ENCODE measurements at regions not wholly inside any gene's neighbourhood (a gene's known extent, or its start where the extent isn't known, plus 50 kb on each side); places are given as distances from the start of the nearest gene placed in this dataset.
"Not testable (repeated sequence)": the region's sequence is repeated elsewhere in the genome, so short reads cannot be mapped to it uniquely, and the experiment has no call there.

DNA sequence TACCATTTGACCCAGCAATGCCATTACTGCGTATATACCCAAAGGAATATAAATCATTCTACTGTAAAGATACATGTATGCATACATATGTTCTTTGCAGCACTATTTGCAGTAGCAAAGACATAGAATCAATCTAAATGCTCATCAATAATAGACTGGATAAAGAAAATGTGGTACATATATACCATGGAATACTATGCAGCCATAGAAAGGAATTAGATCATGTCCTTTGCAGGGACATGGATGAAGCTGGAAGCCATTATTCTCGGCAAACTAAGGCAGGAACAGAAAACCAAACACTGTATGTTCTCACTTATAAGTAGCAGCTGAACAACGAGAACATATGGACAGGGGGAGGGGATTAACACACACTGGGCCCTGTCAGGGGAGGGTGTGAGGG lies 54.8 kb upstream of the ZNF30 start:
- not testable (repeated sequence) for DNase-seq

DNA sequence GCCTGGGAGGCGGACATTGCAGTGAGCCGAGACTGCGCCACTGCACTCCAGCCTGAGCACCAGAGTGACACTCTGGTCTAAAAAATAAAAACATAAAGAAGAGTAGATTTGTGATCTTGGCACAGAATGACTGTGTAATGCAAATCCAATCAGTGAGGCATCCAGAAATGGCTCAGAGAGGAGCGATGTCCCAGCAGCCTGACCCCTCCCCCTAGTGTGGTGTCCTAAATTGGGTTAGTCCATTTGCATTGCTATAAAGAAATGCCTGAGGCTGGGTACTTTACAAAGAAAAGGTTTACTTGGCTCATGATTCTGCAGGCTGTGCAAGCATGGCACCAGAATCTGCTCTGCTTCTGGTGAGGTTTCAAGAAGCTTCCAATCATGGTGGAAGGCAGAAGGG lies 59.1 kb upstream of the ZNF30 start:
- no peak for DNase-seq

DNA sequence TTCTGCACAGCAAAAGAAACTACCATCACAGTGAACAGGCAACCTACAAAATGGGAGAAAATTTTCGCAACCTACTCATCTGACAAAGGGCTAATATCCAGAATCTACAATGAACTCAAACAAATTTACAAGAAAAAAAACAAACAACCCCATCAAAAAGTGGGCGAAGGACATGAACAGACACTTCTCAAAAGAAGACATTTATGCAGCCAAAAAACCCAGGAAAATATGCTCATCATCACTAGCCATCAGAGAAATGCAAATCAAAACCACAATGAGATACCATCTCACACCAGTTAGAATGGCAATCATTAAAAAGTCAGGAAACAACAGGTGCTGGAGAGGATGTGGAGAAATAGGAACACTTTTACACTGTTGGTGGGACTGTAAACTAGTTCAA lies 61.5 kb upstream of the ZNF30 start:
- not testable (repeated sequence) for DNase-seq

DNA sequence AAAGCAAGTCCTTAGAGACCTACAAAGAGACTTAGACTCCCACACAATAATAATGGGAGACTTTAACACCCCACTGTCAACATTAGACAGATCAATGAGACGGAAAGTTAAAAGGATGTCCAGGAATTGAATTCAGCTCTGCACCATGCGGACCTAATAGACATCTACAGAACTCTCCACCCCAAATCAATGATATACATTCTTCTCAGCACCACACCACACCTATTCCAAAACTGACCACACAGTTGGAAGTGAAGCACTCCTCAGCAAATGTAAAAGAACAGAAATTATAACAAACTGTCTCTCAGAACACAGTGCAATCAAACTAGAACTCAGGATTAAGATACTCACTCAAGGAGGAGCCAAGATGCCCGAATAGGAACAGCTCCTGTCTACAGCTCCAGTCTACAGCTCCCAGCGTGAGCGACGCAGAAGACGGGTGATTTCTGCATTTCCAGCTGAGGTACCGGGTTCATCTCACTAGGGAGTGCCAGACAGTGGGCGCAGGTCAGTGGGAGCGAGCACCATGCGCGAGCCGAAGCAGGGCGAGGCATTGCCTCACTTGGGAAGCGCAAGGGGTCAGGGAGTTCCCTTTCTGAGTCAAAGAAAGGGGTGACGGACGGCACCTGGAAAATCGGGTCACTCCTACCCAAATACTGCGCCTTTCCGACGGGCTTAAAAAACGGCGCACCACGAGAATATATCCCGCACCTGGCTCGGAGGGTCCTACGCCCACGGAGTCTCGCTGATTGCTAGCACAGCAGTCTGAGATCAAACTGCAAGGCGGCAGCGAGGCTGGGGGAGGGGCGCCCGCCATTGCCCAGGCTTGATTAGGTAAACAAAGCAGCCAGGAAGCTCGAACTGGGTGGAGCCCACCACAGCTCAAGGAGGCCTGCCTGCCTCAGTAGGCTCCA lies 66.6 kb upstream of the ZNF30 start:
- DNase-seq, result not testable (repeated sequence)

DNA sequence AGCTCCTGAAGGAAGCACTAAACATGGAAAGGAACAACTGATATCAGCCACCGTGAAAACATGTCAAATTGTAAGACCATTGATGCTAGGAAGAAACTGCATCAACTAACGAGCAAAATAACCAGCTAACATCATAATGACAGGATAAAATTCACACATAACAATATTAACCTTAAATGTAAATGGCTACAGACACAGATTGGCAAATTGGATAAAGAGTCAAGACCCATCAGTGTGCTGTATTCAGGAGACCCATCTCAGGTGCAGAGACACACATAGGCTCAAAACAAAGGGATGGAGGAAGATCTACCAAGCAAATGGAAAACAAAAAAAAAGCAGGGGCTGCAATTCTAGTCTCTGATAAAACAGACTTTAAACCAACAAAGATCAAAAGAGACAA lies 67.4 kb upstream of the ZNF30 start:
- DNase-seq, result not testable (repeated sequence)

DNA sequence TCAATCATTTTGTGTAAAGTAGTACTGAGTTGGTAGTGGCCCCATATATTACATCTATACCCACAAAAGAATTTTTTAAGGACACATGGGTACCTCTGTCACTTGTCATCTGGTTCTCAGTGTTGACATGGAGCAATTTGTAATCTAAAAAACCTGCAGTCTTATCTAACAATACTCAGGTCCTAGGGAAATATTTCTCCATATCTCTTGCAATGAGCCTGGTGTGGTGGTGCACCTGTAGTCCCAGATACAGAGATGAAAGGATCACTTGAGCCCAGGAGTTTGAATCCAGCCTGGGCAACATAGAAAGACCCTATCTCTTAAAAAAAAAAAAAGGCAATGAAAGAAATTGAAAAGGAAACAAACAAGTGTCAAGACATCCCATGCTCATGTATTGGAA lies 70.7 kb upstream of the ZNF30 start:
- no peak for DNase-seq

DNA sequence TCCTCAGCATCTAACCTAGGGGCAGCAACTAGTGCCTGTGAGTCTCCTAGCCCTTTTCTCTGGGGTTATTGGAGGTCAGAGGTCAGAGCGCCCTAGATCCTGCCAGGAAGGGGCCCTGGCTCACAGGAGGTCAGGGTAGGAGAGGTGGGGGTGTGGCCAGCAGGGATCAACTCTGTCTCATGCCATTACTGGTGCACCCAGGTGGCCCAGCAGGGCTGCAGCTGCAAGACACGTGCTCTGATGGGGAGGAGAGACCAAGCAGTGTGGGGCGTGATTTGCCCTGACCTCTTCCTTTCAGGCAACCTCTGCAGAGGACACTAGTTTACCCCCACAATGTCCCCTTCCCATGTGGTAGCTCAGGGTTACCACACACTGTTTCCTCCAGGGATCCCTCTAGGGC lies 73.3 kb upstream of the ZNF30 start:
- DNase-seq, result no peak

DNA sequence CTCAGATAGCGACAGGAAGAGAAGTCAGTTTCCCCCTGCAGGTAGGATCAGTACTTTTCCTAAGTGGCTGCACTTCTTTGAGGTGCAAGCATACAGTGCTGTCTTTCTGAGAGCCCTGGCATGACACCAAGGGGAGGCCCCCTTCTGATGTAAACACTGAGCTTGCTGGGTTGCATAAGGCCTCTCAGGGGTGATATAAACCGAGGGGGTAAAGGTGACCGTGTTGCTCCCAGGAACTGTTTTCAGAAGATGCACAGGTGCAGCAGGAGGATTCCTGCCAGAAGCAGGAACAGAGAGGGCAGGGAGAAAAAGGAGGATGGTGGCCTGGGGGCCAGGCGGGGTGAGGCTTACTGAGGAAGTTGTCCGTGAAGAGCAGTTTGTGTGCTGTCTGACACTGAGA lies 74.0 kb upstream of the ZNF30 start:
- DNase-seq, result no peak

DNA sequence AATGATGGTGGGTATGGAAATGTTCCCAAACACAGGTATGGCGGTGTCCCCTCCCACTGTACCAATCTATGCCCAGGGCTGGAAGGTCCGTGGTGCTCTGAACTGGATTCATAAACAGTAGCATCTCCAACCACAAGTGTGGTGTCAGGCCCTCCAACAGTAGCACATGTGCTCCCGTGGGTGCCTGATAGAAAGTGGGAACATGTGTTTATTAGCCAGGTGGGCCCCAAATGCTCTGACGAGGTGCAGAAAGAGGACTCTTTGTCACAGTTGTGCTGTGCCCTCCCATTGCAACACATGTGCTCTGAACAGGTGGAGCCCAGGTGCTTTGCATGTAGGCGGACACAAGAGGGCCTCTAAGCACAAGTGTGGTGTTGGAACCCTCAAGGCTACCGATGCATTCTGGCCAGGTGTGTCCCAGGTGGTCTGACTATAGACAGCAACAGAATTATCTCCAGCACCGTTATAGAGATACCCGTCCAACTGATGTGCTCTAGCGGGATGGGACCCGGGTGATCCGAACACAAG lies 75.4 kb upstream of the ZNF30 start:
- DNase-seq, result no peak

DNA sequence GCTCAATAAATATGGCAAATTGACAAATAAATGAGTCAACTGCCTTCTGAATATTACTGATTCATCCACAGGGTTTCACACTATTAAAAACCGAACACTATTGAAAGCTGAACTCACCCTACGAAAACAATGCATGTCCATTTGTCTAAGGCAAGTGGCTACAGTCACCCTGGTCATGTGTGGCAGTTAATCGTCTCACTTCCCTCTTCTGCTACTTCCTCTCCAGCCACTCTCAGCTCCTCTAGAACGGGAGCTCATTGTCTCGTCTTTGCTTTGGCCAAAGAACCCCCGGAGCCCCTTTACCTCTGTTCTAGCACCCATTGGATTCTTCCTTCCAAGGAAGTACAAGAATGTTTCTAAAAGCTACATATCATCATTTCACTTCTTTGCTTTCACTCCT lies 74.4 kb upstream of the ZNF599 start:
- DNase-seq, result no peak

DNA sequence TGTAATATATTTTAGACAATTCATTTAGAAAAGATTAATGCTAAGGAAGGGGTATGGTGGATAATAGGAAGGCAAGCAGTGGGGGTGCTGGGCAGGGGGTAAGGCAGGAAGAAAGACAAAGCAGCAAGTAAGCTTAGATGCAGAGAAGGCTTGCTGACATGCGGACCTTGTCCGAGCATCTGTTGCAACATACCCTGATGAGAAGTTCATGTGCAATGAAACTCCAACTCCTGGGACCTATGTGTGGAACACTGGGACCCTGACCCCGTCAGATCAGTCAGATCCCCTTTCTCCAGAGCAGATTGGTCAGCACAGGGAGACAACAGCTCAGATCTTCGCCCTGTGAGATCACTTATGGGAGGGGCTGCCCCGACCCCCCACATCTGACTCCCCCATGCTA lies 71.3 kb upstream of the ZNF599 start:
- no peak for DNase-seq

DNA sequence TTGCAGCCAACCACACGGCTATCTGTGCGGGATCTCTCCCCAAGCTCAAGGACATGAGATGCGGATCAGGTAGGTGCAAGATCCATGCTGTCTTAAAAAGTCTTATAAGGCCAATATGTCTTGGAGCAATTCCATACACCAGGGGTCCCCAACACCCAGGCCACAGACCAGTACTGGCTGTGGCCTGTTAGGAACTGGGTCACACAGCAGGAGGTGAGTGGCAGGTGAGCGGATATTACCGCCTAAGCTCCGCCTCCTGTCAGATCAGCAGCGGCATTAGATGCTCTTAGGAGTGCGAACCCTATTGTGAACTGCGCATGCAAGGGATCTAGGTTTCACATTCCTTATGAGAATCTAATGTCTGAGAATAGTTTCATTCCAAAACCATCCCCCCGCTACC lies 68.8 kb upstream of the ZNF599 start:
- DNase-seq, result no peak

DNA sequence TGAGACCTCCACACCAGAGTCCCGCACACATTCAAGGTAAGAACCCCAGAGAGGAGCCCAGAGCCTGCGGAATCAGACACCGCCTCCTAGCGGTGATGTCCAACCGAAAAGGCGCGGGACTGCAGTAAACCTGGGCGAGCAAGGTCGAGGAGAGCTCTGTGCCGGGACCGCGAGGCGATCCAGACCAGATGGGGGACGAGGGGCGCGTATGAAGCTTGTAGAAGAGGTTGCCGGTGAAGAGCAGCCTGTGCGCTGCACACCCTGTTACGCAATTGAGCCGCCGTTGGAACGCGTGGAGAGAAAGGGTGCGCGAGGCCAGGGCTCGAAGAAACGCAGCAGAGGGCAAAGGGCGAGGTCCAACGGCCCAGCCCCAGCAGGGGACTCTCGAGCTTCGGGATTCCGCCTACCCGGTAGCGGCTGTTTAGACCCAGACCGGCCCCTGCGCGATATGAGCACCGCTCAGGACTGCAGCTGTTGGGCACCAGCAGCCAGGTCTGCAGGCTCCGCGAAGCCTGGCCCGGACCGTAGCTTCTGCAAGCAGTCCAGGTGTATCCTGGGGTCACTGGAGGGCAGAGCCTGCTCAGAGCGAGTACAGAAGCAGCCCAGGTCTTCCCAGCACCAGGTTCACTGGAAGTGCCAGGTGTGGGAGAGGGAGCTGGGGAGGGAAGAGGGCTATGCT lies 65.9 kb upstream of the ZNF599 start:
- no peak for DNase-seq

DNA sequence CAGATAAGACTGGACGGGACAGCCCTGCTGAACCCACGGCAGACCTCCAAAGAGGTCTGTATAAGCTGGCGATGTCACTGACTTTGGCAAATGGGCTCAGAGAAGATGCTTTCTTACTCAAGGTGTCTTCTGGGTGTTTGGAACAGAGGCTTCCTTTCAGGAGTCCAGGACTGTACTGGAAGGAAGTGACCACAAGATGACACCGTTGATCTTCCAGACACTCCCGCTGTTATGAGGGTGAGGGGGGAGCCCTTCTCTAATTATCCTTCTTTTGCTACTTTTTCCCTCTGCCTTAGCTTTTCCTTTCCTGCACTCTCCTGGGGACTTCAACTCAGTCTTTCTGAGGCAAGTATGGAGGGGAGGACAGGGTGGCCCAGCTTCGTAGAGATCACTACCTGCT lies 65.2 kb upstream of the ZNF599 start:
- peak; percentile 8 to 14 for DNase-seq

DNA sequence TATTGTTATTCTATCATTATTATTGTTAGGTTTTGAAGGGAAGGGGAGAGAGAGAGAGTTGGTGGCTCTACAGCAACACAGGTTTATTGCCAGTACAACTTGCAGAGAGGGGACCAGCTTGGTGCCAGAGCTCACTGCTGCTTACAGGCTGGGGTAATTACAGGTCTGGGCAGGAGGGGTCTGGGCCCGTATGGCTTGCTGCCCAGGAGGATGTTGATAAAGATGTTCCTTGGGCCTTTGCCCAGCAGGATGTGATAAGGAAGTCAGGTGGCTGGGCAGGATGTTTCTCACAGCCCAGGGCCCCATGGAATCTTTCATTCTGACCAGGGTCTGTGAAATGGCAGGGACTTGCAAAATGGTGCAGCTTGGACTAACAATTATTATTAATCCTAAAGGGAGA lies 64.2 kb upstream of the ZNF599 start:
- no peak for DNase-seq

DNA sequence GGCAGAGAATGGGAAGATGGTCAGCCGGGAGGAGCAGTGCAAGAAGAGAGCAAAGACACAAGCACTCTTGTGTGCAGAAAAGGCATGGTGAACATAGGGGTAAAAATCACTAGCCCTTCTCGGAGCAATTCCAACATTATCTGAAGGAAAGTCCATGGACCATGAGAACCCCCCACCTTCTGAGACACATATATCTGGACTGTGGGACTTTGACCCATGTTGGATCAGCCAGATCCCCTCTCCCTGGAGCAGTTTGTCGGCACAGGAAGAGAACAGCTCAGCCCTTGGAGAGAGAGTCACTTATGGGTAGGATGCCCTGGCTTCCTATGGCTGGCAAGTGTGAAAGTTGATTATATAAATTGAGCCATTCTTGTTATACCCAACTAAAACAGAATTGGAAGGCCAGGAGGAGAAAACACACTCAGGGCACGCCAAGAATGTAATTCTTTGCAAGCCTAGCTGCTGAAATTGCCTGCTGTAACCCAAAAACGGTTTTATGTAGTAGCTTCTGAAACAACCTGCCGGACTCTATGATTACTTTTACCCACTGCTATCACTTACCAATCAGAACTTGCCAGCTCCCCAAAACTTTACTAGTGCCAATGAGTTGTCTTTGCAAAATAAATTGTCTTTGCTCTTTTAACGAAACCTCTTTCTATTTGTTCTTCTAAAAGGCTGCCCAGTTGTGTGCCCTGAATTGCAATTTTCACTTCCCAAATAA lies 62.8 kb upstream of the ZNF599 start:
- no peak for DNase-seq

DNA sequence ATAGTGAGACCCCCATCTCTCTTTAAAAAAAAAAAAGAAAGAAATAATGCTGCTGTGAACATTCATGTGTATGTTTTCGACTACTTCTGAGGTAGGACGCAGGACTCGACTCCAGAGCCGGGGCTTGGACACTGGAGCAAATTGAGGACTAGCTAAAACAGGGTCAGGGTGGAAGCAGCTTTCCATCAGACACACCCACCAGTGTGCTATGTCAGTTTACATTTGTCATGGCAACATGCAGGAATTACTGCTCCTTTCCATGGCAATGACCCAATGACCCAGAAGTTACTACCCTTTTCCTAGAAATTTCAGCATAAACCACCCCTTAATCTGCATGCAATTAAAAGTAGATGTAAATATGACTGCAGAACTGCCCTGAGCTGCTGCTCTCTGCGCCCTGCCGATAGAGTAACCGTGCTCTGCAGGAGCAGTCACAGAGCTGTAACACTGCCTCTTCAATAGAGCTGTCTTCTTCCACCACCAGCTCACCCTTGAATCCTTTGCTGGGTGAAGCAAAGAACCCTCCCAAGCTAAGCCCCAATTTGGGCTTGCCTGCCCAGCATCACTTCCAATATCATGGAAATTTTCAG lies 61.6 kb upstream of the ZNF599 start:
- DNase-seq, result no peak

DNA sequence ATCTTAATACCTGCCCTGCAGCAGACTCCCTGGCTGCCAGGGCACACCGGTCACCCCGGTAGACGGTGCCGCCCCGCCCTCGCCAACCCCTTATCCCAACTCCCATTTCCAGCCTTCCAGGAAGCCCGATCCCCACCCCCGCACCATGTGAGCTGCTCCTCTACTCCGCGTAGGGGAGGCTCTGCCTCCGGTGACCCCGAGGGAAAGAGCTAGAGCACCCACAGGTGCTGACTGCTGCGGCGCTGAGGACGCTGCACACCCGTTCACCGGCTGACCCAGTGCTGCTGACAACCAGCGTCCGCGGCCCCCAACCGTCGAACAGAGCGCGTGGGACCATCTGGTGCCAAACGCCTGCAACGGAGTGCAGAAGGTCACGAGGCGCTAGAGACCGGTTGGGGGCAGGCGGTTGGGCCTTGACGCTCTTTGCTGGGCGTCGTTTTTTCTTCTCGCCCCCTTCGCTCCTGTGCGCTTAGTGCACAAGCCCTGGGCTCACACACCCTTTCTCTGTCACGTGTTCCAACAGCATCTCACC lies 59.6 kb upstream of the ZNF599 start:
- DNase-seq, result no peak

DNA sequence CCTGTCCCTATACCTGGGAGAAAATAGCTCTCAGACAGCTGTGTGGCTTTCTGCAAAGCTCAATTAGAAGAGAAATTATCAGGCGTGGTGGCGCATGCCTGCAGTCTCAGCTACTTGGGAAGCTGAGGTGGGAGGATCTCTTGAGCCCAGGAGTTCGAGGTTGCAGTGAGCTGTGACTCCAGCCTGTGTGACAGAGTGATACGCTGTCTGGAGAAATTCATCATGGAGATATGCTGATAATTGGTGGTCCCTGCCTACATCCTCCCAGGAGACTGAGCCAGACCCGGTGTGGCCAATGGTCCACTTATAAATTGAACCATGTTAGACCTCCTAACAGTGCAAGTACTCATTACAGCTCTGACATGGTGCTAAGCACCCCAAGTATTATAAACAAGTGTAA lies 58.7 kb upstream of the ZNF599 start:
- no peak for DNase-seq

DNA sequence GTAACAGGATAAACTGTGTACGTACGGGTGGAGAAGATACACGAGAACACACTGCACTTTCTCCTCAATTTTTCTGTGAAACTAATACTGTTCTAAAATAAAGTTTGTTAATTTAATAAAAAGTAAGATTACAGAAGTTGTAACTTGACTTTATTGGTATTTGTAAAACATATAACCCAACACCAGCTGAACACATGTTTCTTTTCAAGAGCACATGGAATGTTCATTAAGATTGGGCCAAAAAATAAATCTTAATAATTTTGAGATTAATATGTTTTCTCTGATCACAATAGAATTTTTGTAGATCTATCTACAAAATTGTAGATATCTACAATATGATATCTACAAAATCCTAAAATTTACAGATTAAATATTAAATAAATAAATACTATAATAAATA lies 55.1 kb upstream of the ZNF599 start:
- no peak for DNase-seq

DNA sequence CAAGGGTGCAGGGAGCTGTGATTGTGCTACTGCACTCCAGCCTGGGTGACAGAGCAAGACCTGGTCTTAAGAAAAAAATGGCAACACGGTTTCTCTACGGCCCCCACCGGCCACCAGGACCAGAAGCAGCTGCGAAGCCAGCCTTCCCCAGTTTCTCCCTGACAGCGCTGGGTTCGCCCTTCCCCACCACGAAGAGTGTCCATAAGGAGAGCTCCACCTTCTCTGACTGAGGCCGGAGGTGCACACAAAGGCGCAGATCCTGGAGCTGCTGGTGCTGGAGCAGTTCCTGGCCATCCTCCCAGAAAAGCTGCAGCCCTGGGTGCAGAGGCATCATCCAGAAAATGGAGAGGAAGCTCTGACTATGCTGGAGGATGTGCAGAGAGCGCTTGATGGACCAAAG lies 52.2 kb upstream of the ZNF599 start:
- no peak for DNase-seq

DNA sequence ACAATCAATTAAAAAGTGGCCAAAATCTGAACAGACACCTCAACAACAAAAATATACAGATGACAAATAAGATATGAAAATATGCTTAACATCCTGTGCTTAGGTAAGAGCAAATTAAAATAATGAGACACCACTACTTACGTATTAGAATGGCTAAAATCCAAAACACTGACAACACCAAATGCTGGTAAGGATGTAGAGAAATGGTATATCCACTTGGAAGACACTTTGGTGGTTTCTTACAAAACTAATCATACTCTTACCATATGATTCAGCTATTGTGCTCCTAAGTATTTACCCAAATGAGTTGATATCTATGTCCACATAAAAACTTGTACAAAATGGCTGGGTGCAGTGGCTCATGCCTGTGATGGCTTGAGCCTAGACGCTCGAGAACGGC lies 51.7 kb upstream of the ZNF599 start:
- DNase-seq, result no peak

All from Kasumi-1 (cell line).